ENCODE measurements at regions not wholly inside any gene's neighbourhood (a gene's known extent, or its start where the extent isn't known, plus 50 kb on each side); places are given as distances from the start of the nearest gene placed in this dataset.

DNA sequence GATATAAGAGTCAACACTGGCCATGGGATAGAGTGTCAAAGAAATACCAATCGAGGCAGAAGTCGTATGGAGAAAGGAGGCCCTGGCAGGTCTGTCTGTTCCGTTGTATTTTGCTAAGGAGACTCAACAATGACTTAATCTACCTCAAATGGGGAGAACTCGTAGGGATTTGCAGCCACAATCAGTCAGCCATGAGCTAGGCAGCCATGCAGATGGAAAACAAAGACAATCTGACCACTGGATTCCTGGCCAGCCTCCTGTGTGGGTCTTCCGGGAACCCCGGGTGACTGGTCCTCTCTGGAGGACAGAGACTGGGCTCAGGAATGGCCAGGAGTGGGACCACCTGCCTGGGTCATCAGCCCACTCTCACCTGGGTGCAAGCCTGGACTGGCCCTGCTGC lies 167.8 kb downstream of the ETS2 start:
- ATAC-seq: no peak

GRCh38 chr21:38972078-38972477 lies 166.3 kb downstream of the ETS2 start:
- ATAC-seq: no peak
- TF ChIP-seq TCF4 (CRISPR knock-in tag; IDR thresholded peaks at IDR 0.05; ENCODE audit: borderline replicate concordance): no peak
- no peak for TF ChIP-seq POU6F1 (CRISPR knock-in tag; IDR thresholded peaks at IDR 0.05; ENCODE audit: borderline replicate concordance, low read depth)
- TF ChIP-seq ARNTL (CRISPR knock-in tag; IDR thresholded peaks at IDR 0.05; ENCODE audit: borderline replicate concordance, low read depth): no peak
- no peak for TF ChIP-seq ESRRG (CRISPR knock-in tag; IDR thresholded peaks at IDR 0.05)
- no peak for TF ChIP-seq ZFP30 (CRISPR knock-in tag; IDR thresholded peaks at IDR 0.05)
- TF ChIP-seq ZNF70 (CRISPR knock-in tag; IDR thresholded peaks at IDR 0.05): no peak
- TF ChIP-seq ISL1 (CRISPR knock-in tag; IDR thresholded peaks at IDR 0.05): no peak
- no peak for TF ChIP-seq ZNF565 (CRISPR knock-in tag; conservative IDR thresholded peaks at IDR 0.05; ENCODE audit: low read depth)
- no peak for TF ChIP-seq PPARA (CRISPR knock-in tag; IDR thresholded peaks at IDR 0.05; ENCODE audit: borderline replicate concordance)

More for the DNA sequence above, 167.8 kb downstream of the ETS2 start:
- no peak for TF ChIP-seq BACH2 (CRISPR knock-in tag; IDR thresholded peaks at IDR 0.05; ENCODE audit: borderline replicate concordance)

- TF ChIP-seq ZFP3 (CRISPR knock-in tag; IDR thresholded peaks at IDR 0.05) (no peak), ZNF70 (CRISPR knock-in tag; IDR thresholded peaks at IDR 0.05) (no peak), ZNF8 (CRISPR knock-in tag; IDR thresholded peaks at IDR 0.05) (no peak), ISL1 (CRISPR knock-in tag; IDR thresholded peaks at IDR 0.05) (no peak), ARNTL (CRISPR knock-in tag; IDR thresholded peaks at IDR 0.05; ENCODE audit: borderline replicate concordance, low read depth) (no peak), CSRNP3 (CRISPR knock-in tag; IDR thresholded peaks at IDR 0.05) (no peak)
- TF ChIP-seq, protein P1, sequence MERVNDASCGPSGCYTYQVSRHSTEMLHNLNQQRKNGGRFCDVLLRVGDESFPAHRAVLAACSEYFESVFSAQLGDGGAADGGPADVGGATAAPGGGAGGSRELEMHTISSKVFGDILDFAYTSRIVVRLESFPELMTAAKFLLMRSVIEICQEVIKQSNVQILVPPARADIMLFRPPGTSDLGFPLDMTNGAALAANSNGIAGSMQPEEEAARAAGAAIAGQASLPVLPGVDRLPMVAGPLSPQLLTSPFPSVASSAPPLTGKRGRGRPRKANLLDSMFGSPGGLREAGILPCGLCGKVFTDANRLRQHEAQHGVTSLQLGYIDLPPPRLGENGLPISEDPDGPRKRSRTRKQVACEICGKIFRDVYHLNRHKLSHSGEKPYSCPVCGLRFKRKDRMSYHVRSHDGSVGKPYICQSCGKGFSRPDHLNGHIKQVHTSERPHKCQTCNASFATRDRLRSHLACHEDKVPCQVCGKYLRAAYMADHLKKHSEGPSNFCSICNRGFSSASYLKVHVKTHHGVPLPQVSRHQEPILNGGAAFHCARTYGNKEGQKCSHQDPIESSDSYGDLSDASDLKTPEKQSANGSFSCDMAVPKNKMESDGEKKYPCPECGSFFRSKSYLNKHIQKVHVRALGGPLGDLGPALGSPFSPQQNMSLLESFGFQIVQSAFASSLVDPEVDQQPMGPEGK (CRISPR knock-in tag; IDR thresholded peaks at IDR 0.05; ENCODE audit: borderline replicate concordance): no peak
- ATAC-seq: no peak
These were observed 165.0 kb downstream of the ETS2 start for GRCh38 chr21:38970765-38971164.

DNA sequence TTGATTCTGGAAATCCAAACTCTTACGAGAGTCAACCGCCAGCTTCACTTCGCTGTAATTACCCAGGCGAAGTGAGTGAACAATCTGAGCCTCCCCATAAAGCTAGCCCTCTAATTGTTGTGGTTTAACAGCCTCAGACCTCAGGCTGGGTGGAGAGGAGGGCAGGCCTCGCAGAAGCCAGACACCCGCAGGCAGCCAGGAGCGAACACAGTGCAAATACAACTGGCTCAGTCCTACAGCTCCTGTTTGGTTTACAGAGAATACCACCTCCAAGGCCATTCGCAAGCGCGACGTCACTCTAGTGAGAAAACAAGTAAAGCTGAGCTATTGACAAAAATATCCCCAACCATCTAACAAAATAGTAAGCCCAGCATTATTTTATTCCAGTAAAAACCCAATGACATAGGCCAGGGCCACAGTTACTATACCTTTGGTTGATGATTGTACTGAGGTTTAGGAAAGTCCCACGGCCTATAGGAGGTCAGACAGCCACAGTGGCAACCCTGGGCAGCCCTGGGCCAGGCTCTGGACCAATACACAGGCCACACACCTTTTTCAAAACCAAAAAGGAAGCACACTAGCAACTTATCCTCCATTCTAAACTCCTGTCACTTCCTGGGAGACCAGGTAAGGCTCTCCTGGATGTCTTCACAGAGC lies 163.3 kb downstream of the ETS2 start:
- ATAC-seq: no peak
- no peak for TF ChIP-seq ZNF565 (CRISPR knock-in tag; conservative IDR thresholded peaks at IDR 0.05; ENCODE audit: low read depth)
- no peak for TF ChIP-seq RARB (CRISPR knock-in tag; IDR thresholded peaks at IDR 0.05)
- no peak for TF ChIP-seq BACH2 (CRISPR knock-in tag; IDR thresholded peaks at IDR 0.05; ENCODE audit: borderline replicate concordance)
- no peak for TF ChIP-seq PPARA (CRISPR knock-in tag; IDR thresholded peaks at IDR 0.05; ENCODE audit: borderline replicate concordance)
- no peak for TF ChIP-seq ZFP3 (CRISPR knock-in tag; IDR thresholded peaks at IDR 0.05)
- TF ChIP-seq POU6F1 (CRISPR knock-in tag; IDR thresholded peaks at IDR 0.05; ENCODE audit: borderline replicate concordance, low read depth): no peak
- TF ChIP-seq CSRNP3 (CRISPR knock-in tag; IDR thresholded peaks at IDR 0.05): no peak
- no peak for TF ChIP-seq TOX (CRISPR knock-in tag; IDR thresholded peaks at IDR 0.05; ENCODE audit: borderline replicate concordance)
- TF ChIP-seq ZFP30 (CRISPR knock-in tag; IDR thresholded peaks at IDR 0.05): no peak
- TF ChIP-seq ZC3H10 (CRISPR knock-in tag; IDR thresholded peaks at IDR 0.05): no peak
- no peak for TF ChIP-seq ESRRG (CRISPR knock-in tag; IDR thresholded peaks at IDR 0.05)
- TF ChIP-seq, protein P1 (CRISPR knock-in tag; IDR thresholded peaks at IDR 0.05; ENCODE audit: borderline replicate concordance): no peak
- no peak for TF ChIP-seq ARNTL (CRISPR knock-in tag; IDR thresholded peaks at IDR 0.05; ENCODE audit: borderline replicate concordance, low read depth)
- TF ChIP-seq ISL1 (CRISPR knock-in tag; IDR thresholded peaks at IDR 0.05): no peak
- TF ChIP-seq ZNF8 (CRISPR knock-in tag; IDR thresholded peaks at IDR 0.05): no peak
